ENCODE measurements at regions not wholly inside any gene's neighbourhood (a gene's known extent, or its start where the extent isn't known, plus 50 kb on each side); places are given as distances from the start of the nearest gene placed in this dataset.

DNA sequence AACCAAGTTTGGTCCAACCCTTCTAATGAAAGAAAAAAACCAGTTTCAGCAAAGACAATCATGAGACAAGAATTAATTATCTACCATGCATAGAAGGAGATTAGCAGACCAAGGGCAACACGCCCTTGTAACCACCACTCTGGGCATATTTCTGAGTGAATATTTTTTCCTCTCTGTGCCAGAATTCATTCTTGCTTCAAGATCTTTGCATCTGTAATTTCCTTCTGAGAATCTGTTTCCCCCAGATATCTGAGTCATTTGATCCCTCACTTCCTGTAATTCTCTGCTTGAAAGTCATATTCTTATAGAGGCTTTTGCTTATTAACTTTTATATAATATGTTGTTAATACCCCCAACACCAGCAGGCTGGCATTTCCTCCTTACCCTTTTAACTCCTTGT, 243.7 kb downstream of the SLC16A7 start:
- DNase-seq = no peak

DNA sequence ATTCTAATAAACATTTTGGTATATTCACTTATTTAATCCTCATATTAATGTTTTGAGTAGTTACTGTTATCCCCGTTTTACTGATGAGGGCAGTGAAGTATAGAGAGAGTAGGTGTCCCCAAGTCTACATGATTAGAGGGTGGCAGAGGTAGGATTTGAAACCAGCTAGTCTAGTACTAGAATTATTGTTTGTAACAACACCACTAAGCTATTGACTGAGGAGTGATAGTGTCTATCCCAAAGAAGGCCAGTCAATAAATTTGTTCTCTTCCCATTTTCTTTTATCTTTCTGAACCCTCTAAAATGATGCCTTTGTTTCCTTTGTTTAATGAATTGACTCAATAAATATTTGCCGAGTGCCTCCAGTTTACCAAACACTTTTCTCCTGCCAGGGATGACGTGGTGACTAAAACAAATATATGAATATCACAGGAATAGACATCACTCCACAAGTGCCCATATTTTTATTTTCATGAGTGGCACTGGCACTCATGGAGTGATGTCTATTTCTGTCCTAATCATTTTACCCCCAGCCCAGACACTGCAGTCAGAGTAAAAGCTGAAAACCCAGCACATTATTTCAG, 247.5 kb downstream of the SLC16A7 start:
- DNase-seq = no peak

DNA sequence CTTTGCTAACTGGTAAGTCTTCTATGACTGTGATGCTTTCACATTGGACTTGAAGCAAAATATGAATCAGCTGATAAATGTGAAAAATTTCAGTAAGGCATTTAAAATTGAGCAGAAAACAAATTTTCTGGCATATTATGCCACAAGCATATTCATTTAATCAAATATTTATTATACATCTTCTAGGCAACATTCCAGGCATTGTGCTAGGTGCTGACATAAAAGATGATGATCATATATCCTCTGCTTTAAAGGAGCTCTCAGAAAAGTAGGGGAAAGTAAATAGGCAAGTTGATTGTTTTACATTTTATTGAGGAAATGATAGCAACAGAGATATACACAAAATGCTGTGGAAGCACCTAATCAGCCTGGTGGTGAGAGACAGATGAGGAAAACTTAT, 248.9 kb downstream of the SLC16A7 start:
- DNase-seq = no peak

DNA sequence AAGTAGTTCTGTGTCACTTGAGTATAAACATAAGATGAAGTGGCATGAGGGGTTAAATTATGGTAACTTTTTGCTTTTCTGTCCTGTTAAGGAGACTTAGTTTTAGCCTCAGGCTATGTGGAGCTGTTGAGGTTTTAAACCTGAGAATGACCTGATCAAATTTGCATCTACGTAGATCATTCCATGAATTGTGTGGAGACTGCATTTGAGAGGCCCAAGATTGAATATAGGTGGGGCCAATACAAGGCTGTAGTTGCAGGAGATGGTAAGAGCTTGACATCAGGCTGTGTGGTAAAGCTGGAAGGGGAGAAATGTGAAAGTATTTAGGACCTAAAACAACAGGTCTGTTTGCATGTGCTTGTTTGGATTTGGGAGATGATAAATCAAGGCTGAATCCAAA, 249.5 kb downstream of the SLC16A7 start:
- DNase-seq = no peak

DNA sequence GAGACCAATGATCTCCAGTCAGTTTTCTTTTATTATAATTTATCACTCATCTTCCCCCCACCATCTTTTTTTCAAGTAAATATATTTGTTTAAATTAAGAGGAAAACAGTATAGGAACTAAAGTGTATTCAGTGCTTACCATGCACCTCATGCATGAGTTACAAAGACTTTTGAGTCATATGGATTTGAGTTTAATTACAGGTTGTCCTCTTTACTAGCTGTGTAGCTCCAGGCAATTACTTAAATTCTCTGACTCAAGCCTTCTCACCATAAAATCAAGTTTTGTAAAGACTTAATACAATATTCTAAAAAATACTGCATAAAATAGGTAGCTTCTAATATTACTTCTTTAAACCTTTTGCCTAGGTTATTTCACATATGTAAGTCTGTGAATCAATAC, 251.3 kb downstream of the SLC16A7 start:
- DNase-seq = no peak

DNA sequence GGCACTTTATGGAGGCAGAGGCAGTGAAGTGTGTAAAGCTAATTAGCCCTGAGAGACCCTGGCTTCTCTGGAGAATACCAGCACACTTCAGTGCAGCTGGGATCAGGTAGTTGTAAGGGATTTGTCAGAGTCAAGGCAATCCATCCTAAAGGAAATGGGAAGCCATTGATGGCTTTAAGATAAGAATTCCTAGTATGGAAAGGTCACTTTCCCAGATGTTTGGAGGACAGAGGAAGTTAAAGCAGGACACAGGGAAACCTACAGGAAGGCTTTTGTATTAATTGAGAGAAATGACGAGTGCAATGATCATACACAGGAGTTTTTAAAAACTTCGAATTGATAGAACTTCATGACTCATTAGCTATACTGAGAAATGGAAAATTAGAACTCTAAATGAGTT, 254.4 kb downstream of the SLC16A7 start:
- DNase-seq = no peak

DNA sequence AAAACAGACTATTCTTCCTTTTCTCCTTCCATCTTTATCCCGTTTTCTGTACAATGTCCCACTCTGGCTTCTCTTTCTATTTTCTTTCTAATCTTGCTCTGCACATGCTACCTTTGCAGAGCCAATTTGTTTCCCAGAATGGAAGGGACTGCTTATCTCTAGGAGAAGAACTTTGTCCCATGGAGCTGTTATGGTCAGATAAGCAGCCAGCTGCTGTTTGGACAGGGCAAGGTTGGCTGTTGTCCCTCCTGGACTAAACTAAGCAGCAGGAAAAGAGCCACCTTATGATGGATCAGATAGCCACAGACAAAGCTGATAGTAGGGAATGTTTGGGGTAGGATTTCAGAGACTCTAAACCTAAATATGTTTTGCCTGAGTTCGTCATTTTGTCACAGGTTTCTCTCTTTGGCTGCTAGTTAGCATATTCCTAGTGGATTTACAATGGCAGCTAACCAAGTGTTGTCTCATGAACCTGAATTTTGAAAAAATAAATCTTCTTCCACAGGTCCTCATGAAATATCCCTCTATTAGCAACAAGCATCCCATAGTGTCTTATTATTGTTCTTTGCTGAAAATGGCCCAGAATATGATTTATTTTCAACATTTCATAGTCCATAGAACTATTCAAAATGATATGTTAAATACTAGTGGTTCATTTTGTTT, 262.8 kb downstream of the SLC16A7 start:
- no peak for DNase-seq

DNA sequence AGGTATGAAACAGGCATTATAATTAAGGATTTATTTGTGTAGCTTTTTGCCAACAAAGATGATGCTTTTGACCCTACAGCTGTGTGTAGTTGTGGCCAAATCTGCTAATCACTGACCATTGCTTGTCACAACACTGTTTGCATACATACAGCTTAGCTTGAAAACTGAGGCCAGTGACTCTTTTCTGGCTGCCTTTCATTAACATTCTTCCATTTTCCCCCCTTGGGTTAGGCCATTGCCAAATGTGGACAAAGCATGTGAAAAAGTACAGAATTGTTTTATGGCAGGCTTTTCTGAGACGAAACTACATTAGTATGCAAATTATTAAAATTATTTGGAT, 263.3 kb downstream of the SLC16A7 start:
- DNase-seq = no peak

DNA sequence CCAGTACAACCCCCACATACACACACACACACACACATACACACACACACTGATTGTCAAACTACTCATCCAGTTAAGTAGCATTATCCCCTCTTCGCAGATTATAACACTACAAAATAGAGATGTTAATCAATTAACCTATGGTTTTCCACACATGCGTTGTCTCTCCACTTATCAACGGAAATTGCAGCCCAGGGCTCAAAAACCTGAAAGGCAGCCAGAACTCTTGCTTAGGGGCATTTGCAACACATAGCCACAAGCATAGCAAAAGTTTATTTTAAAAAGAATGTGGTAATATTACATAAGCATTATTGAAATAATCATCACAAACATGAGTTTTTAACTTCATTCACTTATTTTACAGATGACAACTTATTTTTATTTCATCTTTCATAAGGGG, 265.8 kb downstream of the SLC16A7 start:
- no peak for DNase-seq

DNA sequence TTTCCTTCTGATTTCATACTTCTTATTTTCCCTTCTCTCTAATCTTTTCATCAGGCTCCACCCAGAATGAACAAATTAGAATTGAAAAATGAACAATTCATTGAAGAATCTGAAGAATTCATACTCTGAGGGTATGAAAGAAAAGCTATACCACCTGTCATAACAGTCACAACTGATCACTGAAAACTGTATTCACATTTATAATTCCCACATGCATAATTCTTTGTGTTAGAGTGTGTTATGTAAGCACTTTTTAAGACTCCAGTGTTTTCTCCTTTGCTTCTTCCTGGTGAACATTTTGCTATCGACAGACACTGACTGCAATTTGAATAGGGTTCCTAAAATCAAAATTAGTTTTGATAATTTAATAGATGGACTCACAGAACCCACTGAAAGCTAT, 271.2 kb downstream of the SLC16A7 start:
- DNase-seq = no peak

DNA sequence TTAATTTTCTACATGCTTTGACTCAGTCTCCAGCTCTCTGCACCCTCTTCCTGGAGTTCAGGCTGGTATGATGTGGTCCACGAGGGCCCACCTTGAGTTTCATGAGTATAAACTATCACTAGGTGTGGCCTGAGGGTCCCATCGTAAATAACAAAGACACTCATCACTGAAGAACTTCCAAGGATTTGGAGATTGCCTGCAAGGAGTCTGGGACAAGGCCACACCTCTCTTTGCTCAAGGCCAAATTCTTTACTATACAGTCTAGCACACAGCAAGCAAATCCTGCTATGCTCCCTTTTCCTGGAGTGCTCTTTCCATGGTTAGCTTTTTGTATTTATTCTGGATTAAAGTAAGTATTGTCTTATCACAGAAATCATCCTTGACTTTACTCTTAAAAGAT, 271.9 kb downstream of the SLC16A7 start:
- no peak for DNase-seq

DNA sequence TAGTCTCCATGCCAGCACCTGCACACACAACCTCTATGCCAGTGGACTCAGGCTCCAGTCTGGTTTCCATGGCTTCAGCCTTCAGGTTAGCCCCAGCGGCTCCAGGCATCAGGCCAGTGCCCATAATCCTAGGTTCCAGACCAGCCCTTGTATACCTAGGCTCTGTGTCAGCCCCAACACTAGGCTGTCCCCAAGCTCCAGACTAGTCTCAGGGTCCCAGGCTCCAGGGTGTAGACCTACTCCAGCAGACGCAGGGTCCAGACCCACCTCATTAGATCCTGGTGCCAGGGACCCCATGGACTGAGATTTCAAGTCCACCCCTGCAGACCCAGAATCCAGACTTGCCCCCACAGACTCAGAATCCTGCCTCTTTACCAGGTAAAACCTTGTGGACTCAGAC, 275.9 kb downstream of the SLC16A7 start:
- no peak for DNase-seq

DNA sequence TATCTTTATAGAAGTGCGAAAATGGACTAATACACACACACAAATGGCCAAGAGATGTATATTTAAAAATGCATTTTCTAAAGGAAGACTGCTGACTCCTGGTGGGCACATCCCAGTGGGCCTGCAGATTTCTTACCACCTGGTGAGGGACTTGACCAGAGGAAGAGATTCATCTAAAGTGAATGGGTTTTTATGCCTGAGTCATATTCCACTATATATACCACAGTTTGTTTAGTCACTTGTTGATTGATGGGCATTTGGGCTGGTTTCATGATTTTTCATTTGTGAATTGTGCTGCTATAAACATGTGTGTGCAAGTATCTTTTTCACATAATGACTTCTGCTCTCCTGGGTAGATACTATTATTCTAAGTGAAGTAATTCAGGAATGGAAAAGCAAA, 277.3 kb downstream of the SLC16A7 start:
- DNase-seq = no peak

DNA sequence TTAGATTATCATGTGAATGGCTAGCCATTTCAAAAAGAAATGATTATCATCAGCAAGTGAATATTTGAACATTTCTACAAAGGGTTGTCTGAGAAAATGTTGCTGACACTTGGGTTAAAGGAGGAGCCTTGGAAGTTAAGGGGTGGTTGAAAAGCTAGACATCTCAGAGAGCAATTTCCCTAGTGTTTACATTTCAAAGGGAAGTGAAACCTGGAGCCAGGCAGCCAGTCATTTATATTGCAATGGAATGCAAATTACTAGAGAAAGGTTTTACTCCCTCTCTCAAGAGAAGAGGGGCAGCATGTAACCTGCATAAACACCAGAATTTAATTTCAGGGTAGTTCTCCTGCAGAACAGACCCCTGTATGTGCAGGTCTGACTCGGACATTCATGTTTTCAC, 279.0 kb downstream of the SLC16A7 start:
- DNase-seq = no peak

DNA sequence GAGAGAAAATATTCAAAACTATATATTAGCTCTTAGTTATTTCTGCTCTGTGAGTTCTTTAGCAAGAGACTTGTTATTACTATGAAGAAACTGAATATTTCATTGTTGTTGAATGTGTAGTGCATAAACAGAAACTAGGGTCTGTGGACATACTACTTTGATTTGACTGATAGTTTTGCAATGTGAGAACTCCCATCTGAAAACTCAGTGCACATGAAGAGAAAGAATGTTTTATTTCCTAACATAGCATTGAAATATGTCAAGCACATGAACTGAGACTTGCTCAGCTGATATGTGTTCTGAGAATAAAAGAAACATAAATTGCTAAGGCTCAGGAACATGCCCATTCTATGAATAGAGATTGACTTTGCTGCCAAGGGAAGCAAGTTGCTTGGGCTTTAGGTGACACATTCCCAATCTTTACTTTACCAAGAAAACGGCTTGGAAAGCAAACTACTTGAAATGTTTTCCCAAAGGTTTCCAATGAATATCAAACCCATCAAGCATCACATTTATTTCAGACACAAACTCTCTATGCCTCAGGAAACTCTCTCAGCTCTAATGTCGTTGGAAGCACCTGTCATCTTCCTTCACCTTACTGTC, 290.4 kb downstream of the SLC16A7 start:
- no peak for DNase-seq

DNA sequence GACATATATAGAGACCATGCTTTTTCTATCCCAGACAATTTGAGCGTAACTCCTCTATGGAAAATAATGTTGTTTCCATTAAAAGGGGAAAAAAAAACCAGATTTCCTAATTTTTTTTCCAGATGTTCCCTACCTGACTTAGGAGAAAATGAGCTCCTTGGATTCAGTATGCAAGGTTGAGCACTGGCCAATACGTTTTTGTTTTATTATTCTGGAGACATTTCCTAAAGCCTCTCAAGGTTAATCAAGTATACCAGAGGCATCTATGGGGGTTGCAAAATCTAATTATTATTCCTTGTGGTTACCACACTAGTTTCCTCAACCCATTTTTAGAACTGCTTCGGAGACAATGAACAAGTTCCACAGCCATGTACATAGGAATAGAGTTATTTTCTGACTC, 291.3 kb downstream of the SLC16A7 start:
- DNase-seq = no peak

DNA sequence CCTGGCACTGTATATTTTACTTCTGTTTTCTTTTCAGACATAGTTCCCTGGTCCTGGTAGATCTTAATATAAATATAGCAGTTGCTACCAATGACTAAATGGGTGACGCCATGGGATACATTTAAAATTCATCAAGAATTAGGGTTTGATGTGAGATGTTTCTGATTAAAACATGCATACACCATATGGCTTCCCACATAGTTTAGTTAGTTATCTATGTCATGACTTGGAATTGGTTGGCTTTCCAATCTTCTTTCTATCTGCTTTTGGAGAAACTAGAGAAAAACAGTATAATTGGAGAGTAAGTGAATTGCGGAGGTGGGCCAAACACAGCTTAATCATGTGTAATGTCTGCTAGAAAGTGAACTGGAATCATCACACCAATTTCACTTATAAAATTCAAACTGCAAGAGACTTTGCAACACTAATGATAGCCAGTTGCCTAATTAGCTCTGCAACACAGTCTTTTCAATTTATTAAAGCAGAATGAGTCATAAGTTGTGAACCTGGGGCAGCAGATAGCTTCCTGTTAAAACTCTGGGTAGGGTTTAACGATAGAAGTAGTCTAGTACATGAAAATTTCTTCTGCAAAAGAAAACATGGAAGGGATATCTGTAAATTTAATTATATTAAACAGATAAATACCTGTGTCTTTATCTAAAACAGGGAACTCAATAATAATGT, 295.2 kb downstream of the SLC16A7 start:
- no peak for DNase-seq

DNA sequence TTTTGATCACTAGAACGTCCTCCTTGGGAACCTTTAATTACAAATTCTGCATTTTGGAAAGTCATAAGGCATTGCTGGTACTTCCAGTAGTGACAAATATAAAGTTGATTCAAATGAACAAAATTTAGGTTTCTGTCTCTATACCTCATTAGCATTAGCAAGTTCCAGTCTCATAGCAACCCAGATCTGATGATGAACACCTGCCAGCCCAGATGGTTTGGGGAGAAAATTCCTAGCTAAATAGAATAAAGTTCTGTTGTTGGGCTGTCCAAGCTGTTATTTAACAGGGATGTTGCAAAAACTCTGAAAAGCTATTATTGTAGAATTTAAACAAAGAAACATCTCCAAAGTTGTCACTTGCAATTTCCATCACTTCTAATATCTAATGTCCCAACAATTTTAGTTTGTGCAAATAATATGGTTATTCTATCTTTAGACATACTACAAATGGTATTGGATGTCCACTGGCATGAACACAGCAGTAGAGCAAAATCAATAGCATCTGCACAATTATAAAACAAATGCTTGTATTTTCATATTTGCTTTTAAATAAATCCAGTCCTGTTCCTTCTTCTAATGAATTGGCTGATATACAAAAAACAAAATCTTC, 299.4 kb downstream of the SLC16A7 start:
- DNase-seq = no peak

DNA sequence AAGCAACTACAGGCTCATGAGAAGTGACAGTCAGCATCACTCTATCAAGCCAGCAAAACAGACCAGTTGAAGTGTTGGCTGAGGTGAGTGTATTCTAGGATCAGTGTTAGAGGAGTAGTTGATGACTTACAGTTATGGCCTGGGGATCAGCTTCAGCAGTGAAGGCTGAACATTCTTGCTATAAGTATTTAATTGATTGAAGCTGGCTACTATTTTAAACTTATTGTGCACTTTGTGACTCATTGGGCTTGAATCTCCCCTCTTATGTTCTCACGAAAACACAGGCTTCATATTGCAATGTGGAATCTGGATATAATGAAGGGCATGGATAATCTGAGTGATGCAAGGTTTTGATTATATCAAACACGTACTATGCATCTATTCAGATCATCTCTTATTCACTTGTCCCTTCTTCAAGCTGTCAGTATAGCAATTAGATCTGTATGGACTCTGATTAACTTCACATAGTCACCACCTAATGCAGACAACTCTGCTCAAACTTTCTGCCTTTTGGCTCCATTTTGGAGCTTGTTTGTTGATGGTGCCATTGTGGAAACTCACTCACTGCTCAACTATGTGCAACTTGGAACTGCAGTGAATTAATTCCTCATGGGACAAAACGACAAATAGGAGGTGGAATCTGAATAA, 309.2 kb downstream of the SLC16A7 start:
- no peak for DNase-seq

DNA sequence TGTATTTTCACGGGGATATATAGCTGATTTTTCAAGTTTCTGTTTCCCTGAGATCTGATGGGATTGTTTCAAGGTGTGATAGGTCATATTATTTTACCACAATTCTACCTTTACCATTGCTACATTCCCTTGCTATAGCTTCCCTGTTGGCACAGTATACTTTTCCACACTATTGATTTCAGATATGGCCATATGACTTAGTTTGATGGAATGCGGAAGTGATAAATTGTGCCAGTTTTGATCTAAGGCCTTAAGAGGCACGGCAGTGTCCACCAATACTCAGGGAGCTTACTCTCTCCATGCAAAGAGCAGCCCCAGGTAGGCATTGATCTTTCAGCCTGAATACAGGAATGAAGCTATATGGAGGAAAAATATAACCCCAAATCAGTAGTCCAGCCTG, 315.7 kb downstream of the SLC16A7 start:
- no peak for DNase-seq

DNA sequence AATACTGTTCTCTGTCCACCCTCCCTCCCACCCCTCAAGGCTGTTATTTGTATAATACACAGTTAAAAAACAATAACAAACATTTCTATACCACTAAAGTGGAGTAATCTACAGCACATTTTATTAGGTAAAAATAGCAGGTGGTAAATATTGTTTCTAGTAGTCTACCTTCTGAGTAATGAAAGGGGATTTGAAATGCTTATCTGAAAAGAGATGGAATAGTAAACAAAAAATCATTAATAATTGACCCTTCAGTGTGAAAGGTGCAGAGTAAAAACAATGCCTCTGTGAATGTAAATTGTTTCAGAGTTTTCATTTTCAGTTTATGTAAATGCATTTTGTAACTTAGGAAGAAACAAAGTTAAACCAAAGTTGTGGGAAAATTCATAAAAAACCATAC, 321.2 kb downstream of the SLC16A7 start:
- no peak for DNase-seq

DNA sequence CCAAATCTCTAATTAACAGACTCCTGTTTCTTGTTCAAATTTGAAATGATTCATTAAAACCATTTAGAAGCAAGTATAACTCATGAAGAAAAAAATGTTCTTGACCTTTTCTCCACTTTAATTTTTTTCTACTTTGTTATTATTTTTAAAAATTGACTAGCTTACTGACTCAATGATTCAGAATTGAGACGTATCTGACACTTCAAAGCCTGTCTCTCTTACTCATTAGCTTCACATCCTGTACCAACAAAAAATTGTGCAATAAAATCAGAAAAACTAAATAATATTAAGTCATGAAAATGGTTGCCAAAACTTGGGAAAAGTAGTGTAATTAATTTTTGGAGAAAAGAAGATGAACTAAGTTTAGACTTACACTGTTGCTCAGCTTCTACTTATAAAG, 331.2 kb downstream of the SLC16A7 start:
- no peak for DNase-seq

DNA sequence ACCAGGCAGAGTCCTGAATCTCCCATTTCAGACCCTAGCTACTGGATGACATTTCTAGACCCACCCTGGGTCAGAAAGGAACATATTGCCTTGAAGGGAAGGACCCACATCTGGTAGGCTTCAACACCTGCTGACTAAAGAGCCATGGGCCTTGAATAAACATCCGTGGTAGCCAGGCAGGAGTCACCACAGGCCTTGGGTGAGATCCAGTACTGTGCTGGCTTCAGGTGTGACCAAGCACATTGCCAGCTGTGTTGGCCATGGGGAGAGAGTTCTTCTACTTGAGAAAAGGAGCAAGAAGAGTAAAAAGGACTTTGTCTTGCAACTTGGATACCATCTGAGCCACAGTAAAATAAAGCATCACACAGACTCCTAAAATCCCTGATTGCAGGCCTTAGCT, 332.6 kb downstream of the SLC16A7 start:
- DNase-seq = no peak

DNA sequence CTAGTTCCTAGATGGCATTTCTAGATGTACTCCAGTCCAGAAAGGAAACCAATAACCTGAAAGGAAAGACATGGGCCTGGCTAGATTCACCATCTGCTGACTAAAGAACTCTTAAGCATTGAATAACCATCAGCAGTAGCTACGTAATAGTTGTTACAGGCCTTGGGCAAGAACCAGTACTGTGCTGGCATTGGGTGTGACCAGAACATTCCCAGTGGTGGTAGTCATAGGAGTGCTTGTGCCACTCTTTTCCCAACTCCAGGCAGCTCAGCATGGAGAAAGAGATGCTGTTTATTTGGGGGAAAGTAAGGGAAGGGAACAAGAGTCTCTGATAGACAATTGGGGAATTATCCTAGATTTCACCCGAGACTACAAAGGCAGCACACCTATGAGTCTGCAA, 333.3 kb downstream of the SLC16A7 start:
- no peak for DNase-seq
